ENCODE measurements at regions not wholly inside any gene's neighbourhood (a gene's known extent, or its start where the extent isn't known, plus 50 kb on each side); places are given as distances from the start of the nearest gene placed in this dataset.

- TF ChIP-seq IRF3 (IDR thresholded peaks at IDR 0.05; ENCODE audit: low read depth, low read length) (no peak), MXI1 (IDR thresholded peaks at IDR 0.05; ENCODE audit: low read depth, low read length) (no peak)
- Histone ChIP-seq H3K79me2 (ENCODE audit: insufficient read depth) (no peaks in the 10 kb centered on the region), H3K4me2 (no peak overlapping the region), H3K9ac (no peak overlapping the region), H3F3A (replicated peaks; ENCODE audit: insufficient read depth) (no peaks in the 10 kb centered on the region), H3K27ac (ENCODE audit: low read depth in 2 of 2, low read length in 1 of 2) (no peak overlapping the region), H3K9me3 (no peaks in the 10 kb centered on the region), H3K27me3 (ENCODE audit: insufficient read depth) (no peaks in the 10 kb centered on the region), H3K4me3 (ENCODE audit: low read depth in 2 of 2, low read length in 1 of 2) (no peak overlapping the region), H3K36me3 (replicated peaks in 1 of 2; ENCODE audit: control insufficient read depth in 1 of 2, insufficient read depth in 2 of 2, low read length in 1 of 2) (no peaks in the 10 kb centered on the region), H3K9me2 (no peaks in the 10 kb centered on the region), H4K20me1 (ENCODE audit: insufficient read depth) (no peaks in the 10 kb centered on the region), H3K4me1 (ENCODE audit: control insufficient read depth in 1 of 2, insufficient read depth in 2 of 2, low read depth in 1 of 2, low read length in 1 of 2) (no peaks in the 10 kb centered on the region; a peak in 2 of 4 replicates), H2AFZ (ENCODE audit: low read depth) (no peak overlapping the region)
- WGBS (ENCODE audit: low lambda C conversion rate), result 88% methylated on average over 2 of the region's 2 CpGs
- CTCF ChIA-PET, result no interaction called here
- POLR2A ChIA-PET, result no interaction called here
- DNase-seq, result no peak
These were observed 140.3 kb downstream of the ZNF608 start for GRCh38 chr5:124606093-124606492.

- no peaks in the 10 kb centered on the region for H3K79me2 ChIP-seq (ENCODE audit: insufficient read depth)
- no peaks in the 10 kb centered on the region for H3F3A ChIP-seq (replicated peaks; ENCODE audit: insufficient read depth)
- no peaks in the 10 kb centered on the region for H4K20me1 ChIP-seq (ENCODE audit: insufficient read depth)
- no peaks in the 10 kb centered on the region for H3K9me3 ChIP-seq
- CTCF ChIA-PET, result no interaction called here
- no peak overlapping the region for H3K4me2 ChIP-seq
- H3K9ac ChIP-seq, result no peak overlapping the region
- TF ChIP-seq TAF1 (IDR thresholded peaks at IDR 0.05; ENCODE audit: borderline replicate concordance, low read depth, low read length), result no peak
- H3K9me2 ChIP-seq, result no peaks in the 10 kb centered on the region
- WGBS (ENCODE audit: low lambda C conversion rate), result 85% methylated on average over 3 of the region's 4 CpGs
- POLR2A ChIA-PET, result no interaction called here
- no peak overlapping the region for H3K4me3 ChIP-seq (ENCODE audit: low read depth in 2 of 2, low read length in 1 of 2)
- H3K27ac ChIP-seq (ENCODE audit: low read depth in 2 of 2, low read length in 1 of 2), result no peak overlapping the region
- H3K27me3 ChIP-seq (ENCODE audit: insufficient read depth), result no peaks in the 10 kb centered on the region
- DNase-seq, result no peak
- H3K36me3 ChIP-seq (replicated peaks in 1 of 2; ENCODE audit: control insufficient read depth in 1 of 2, insufficient read depth in 2 of 2, low read length in 1 of 2), result no peaks in the 10 kb centered on the region
- H2AFZ ChIP-seq (ENCODE audit: low read depth), result no peak overlapping the region
- H3K4me1 ChIP-seq (ENCODE audit: control insufficient read depth in 1 of 2, insufficient read depth in 2 of 2, low read depth in 1 of 2, low read length in 1 of 2), result no peaks in the 10 kb centered on the region; a peak in 2 of 4 replicates
These were observed 140.9 kb downstream of the ZNF608 start for GRCh38 chr5:124605541-124605940.

- ChIA-PET POLR2A (no interaction called here), CTCF (no interaction called here)
- Histone ChIP-seq H3K27me3 (ENCODE audit: insufficient read depth) (no peaks in the 10 kb centered on the region), H3K36me3 (replicated peaks in 1 of 2; ENCODE audit: control insufficient read depth in 1 of 2, insufficient read depth in 2 of 2, low read length in 1 of 2) (no peaks in the 10 kb centered on the region), H3K9me2 (no peaks in the 10 kb centered on the region), H3K4me3 (ENCODE audit: low read depth in 2 of 2, low read length in 1 of 2) (no peak overlapping the region), H4K20me1 (ENCODE audit: insufficient read depth) (no peaks in the 10 kb centered on the region), H3K9me3 (no peaks in the 10 kb centered on the region), H3K4me1 (ENCODE audit: control insufficient read depth in 1 of 2, insufficient read depth in 2 of 2, low read depth in 1 of 2, low read length in 1 of 2) (peaks cover 0 to 6% of the 10 kb centered on the region in 2 experiments; a peak in 2 of 4 replicates), H3K27ac (ENCODE audit: low read depth in 2 of 2, low read length in 1 of 2) (no peak overlapping the region), H3F3A (replicated peaks; ENCODE audit: insufficient read depth) (no peaks in the 10 kb centered on the region), H3K79me2 (ENCODE audit: insufficient read depth) (no peaks in the 10 kb centered on the region), H3K9ac (no peak overlapping the region), H2AFZ (ENCODE audit: low read depth) (no peak overlapping the region), H3K4me2 (no peak overlapping the region)
- no peak for DNase-seq
- 79% methylated on average over 4 of the region's 4 CpGs for WGBS (ENCODE audit: low lambda C conversion rate)
- no peak for TF ChIP-seq CHD2 (IDR thresholded peaks at IDR 0.05; ENCODE audit: low read length, partially characterized antibody)
- TF ChIP-seq TCF12 (IDR thresholded peaks at IDR 0.05), result no peak
- no peak for TF ChIP-seq ELF1 (IDR thresholded peaks at IDR 0.05)
- TF ChIP-seq TEAD4 (IDR thresholded peaks at IDR 0.05; ENCODE audit: borderline replicate concordance, insufficient read depth), result no peak
- no peak for TF ChIP-seq EZH2phosphoT487 (IDR thresholded peaks at IDR 0.05; ENCODE audit: borderline replicate concordance, low read depth)
- TF ChIP-seq CTCF (IDR thresholded peaks at IDR 0.05), result no peak
- TF ChIP-seq TAF1 (IDR thresholded peaks at IDR 0.05; ENCODE audit: borderline replicate concordance, low read depth, low read length), result no peak
- TF ChIP-seq, protein P1, sequence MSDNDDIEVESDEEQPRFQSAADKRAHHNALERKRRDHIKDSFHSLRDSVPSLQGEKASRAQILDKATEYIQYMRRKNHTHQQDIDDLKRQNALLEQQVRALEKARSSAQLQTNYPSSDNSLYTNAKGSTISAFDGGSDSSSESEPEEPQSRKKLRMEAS (IDR thresholded peaks at IDR 0.05; ENCODE audit: low read depth), result no peak
- no peak for TF ChIP-seq SMC3 (IDR thresholded peaks at IDR 0.05; ENCODE audit: low read depth, low read length)
- no peak for TF ChIP-seq ZBTB33 (IDR thresholded peaks at IDR 0.05; ENCODE audit: borderline replicate concordance, low read depth)
- no peak for TF ChIP-seq RXRA (IDR thresholded peaks at IDR 0.05; ENCODE audit: borderline replicate concordance, low read depth)
- no peak for TF ChIP-seq NRF1 (IDR thresholded peaks at IDR 0.05; ENCODE audit: low read depth, low read length)
- TF ChIP-seq USF2 (IDR thresholded peaks at IDR 0.05; ENCODE audit: borderline replicate concordance, low read depth, low read length), result no peak
- TF ChIP-seq USF1 (IDR thresholded peaks at IDR 0.05; ENCODE audit: borderline replicate concordance, low read depth), result no peak
These were observed 142.0 kb downstream of the ZNF608 start for GRCh38 chr5:124604419-124604818.

Measured in SK-N-SH (cell line).